HCT116 (cell line): ENCODE measurements at regions not wholly inside any gene's neighbourhood (a gene's known extent, or its start where the extent isn't known, plus 50 kb on each side); places are given as distances from the start of the nearest gene placed in this dataset.

Source experiments
- ATAC-seq: fragments of 200-7000 bp; cut with Tn5 transposase; 2 replicates; pipeline ENCODE4 v1.9.1; 2020; ENCODE audit warnings: mild to moderate bottlenecking, moderate library complexity
- BruUV-seq: library from RNA; stranded (reverse); fragments of 400-500 nt; replicated peaks from 2 replicates; lab custom pipeline; 2021; lab: Mats Ljungman, UMichigan
- CTCF ChIA-PET: fragments of 300-600 bp; sonication (Branson Sonifier 250); formaldehyde crosslinking; loops from one replicate; lab custom pipeline; 2021; ENCODE audit warnings: antibody characterized with exemption; lab: Charles Lee
- POLR2A ChIA-PET: fragments of 300-600, 350-600 bp; sonication (Branson Sonifier 250); formaldehyde crosslinking; loops from one replicate; lab custom pipeline; 2021; ENCODE audit warnings: antibody characterized with exemption; lab: Charles Lee
- RAD21 ChIA-PET, 2 experiments: fragments of 300-600 bp; sonication (Branson Sonifier 250); formaldehyde crosslinking; loops; one replicate each; lab custom pipeline; 2023; ENCODE audit warnings: low total read pairs in 2 of 2; ENCODE audit not compliant: uncharacterized antibody in 2 of 2, unreplicated experiment in 2 of 2, low non-redundant PET in 1 of 2; lab: Charles Lee
- DNase-seq: peaks from one replicate; pipeline ENCODE4 v3.0.0-alpha.2; 2010; ENCODE audit warnings: low read depth, low spot score
- H2AFZ ChIP-seq: fragments of 200-600 bp; shearing (Covaris generic), sonication (generic); 2 replicates; pipeline ENCODE4 v1.6.1; 2017; ENCODE audit warnings: low read depth, mixed run types, mixed read lengths, antibody characterized with exemption, low read length; ENCODE audit not compliant: poor library complexity, severe bottlenecking
- H3K27ac ChIP-seq: 2 replicates; pipeline ENCODE4 v1.5.1; 2012; ENCODE audit warnings: low read depth, low read length
- H3K27me3 ChIP-seq: fragments of 200-600 bp; sonication (generic); 2 replicates; pipeline ENCODE4 v1.6.1; 2016; ENCODE audit warnings: mixed run types, low read length, mixed read lengths; ENCODE audit not compliant: insufficient read depth
- H3K36me3 ChIP-seq, 2 experiments: fragments of 200-500 bp in 1 of 2; fragments of 200-600 bp in 1 of 2; sonication (Bioruptor generic) in 1 of 2; sonication (generic) in 1 of 2; 2 replicates each; pipeline versions ENCODE4 v1.5.1 to v1.6.1; 2014 to 2016; ENCODE audit warnings: low read length in 2 of 2, inconsistent platforms in 1 of 2, mixed read lengths in 1 of 2, mixed run types in 1 of 2; ENCODE audit not compliant: insufficient read depth in 2 of 2, control insufficient read depth in 1 of 2
- H3K4me1 ChIP-seq, 2 experiments: fragments of 200-600 bp in 1 of 2; sonication (generic) in 1 of 2; 2 replicates each; pipeline versions ENCODE4 v1.5.1 to v1.6.1; 2012 to 2017; ENCODE audit warnings: low read length in 2 of 2, inconsistent platforms in 1 of 2, mild to moderate bottlenecking in 1 of 2, mixed read lengths in 1 of 2, mixed run types in 1 of 2, moderate library complexity in 1 of 2; ENCODE audit not compliant: insufficient read depth in 2 of 2, control insufficient read depth in 1 of 2
- H3K4me2 ChIP-seq: fragments of 200-600 bp; sonication (generic); 2 replicates; pipeline ENCODE4 v1.6.1; 2017; ENCODE audit warnings: mixed run types, low read length, mixed read lengths
- H3K4me3 ChIP-seq, 2 experiments: fragments of 200-600 bp in 1 of 2; sonication (generic) in 1 of 2; replicated peaks in 1 of 2; 2 replicates each; pipeline ENCODE4 v1.5.1; 2011 to 2016; ENCODE audit warnings: low read length in 2 of 2, control low read depth in 1 of 2, low read depth in 1 of 2, mild to moderate bottlenecking in 1 of 2, mixed read lengths in 1 of 2, mixed run types in 1 of 2
- H3K79me2 ChIP-seq: fragments of 200-600 bp; sonication (generic); 2 replicates; pipeline ENCODE4 v1.6.1; 2017; ENCODE audit warnings: mild to moderate bottlenecking, mixed run types, low read length, moderate library complexity, mixed read lengths; ENCODE audit not compliant: insufficient read depth
- H3K9ac ChIP-seq: fragments of 200-600 bp; sonication (generic); 2 replicates; pipeline ENCODE4 v1.6.1; 2016; ENCODE audit warnings: low read length, mixed read lengths
- H3K9me2 ChIP-seq: fragments of 200-600 bp; sonication (generic), shearing (Covaris generic); 2 replicates; pipeline ENCODE4 v1.6.1; 2017; ENCODE audit warnings: mixed run types, mild to moderate bottlenecking, moderate library complexity; ENCODE audit not compliant: insufficient read depth
- H3K9me3 ChIP-seq, 2 experiments: fragments of 200-500 bp in 1 of 2; fragments of 200-600 bp in 1 of 2; sonication (Bioruptor generic) in 1 of 2; sonication (generic) in 1 of 2; 2 replicates each; pipeline ENCODE4 v1.6.1; 2014 to 2017; ENCODE audit warnings: low read length in 2 of 2, mixed read lengths in 2 of 2, inconsistent platforms in 1 of 2, low read depth in 1 of 2, mild to moderate bottlenecking in 1 of 2, mixed run types in 1 of 2, moderate library complexity in 1 of 2; ENCODE audit not compliant: control insufficient read depth in 1 of 2, insufficient read depth in 1 of 2
- H4K20me1 ChIP-seq: fragments of 200-600 bp; sonication (generic), shearing (Covaris generic); 2 replicates; pipeline ENCODE4 v1.6.1; 2017; ENCODE audit warnings: mixed run types, mild to moderate bottlenecking, moderate library complexity; ENCODE audit not compliant: insufficient read depth
- ATF3 ChIP-seq: IDR thresholded peaks from 2 replicates; pipeline ENCODE4 v1.6.1; 2012
- CBX3 ChIP-seq: IDR thresholded peaks from 2 replicates; pipeline ENCODE4 v1.6.1; 2012; ENCODE audit warnings: low read depth
- CEBPB ChIP-seq: IDR thresholded peaks from 2 replicates; pipeline ENCODE4 v1.6.1; 2012; ENCODE audit warnings: low read depth
- CTCF ChIP-seq, 3 experiments: fragments of 200-600 bp in 1 of 3; sonication (generic) in 1 of 3; IDR thresholded peaks in 2 of 3; conservative IDR thresholded peaks in 1 of 3; 2 replicates each; pipeline ENCODE4 v1.5.1; 2012 to 2017; ENCODE audit warnings: low read depth in 2 of 3, low read length in 2 of 3, antibody characterized with exemption in 1 of 3, borderline replicate concordance in 1 of 3, control low read depth in 1 of 3, mild to moderate bottlenecking in 1 of 3, mixed read lengths in 1 of 3, mixed run types in 1 of 3, moderate library complexity in 1 of 3; ENCODE audit not compliant: insufficient read depth in 1 of 3
- EGR1 ChIP-seq: IDR thresholded peaks from 2 replicates; pipeline ENCODE4 v1.6.1; 2012; ENCODE audit warnings: low read depth
- EZH2 ChIP-seq: fragments of 200-600 bp; sonication (generic); IDR thresholded peaks from 2 replicates; pipeline ENCODE4 v1.6.1; 2017; ENCODE audit warnings: antibody characterized with exemption, mixed run types
- FOSL1 ChIP-seq: IDR thresholded peaks from 2 replicates; pipeline ENCODE4 v1.6.1; 2012; ENCODE audit warnings: low read depth
- JUND ChIP-seq: IDR thresholded peaks from 2 replicates; pipeline ENCODE4 v1.6.1; 2012
- RAD21 ChIP-seq: IDR thresholded peaks from 2 replicates; pipeline ENCODE4 v1.6.1; 2012; ENCODE audit warnings: low read depth, mild to moderate bottlenecking
- REST ChIP-seq: IDR thresholded peaks from 2 replicates; pipeline ENCODE4 v1.6.1; 2012; ENCODE audit warnings: low read depth
- SIN3A ChIP-seq: IDR thresholded peaks from 2 replicates; pipeline ENCODE4 v1.6.1; 2012; ENCODE audit warnings: low read depth
- SP1 ChIP-seq: IDR thresholded peaks from 2 replicates; pipeline ENCODE4 v1.6.1; 2012; ENCODE audit warnings: low read depth
- TCF7L2 ChIP-seq: IDR thresholded peaks from 2 replicates; pipeline ENCODE4 v1.7.0; 2011; ENCODE audit warnings: borderline replicate concordance, inconsistent platforms; ENCODE audit not compliant: insufficient read depth, insufficient read length; ENCODE audit errors: extremely low read depth
- YY1 ChIP-seq: IDR thresholded peaks from 2 replicates; pipeline ENCODE4 v1.6.1; 2011; ENCODE audit warnings: low read length, low read depth, moderate library complexity, mild to moderate bottlenecking; ENCODE audit not compliant: insufficient replicate concordance; ENCODE audit errors: extremely low read depth
- ZFX ChIP-seq: fragments of 450-650 bp; IDR thresholded peaks from 2 replicates; pipeline ENCODE4 v1.6.1; 2017
- ZNF274 ChIP-seq: fragments of 200-500 bp; sonication (Bioruptor generic); IDR thresholded peaks from 2 replicates; pipeline ENCODE4 v1.6.1; 2014; ENCODE audit warnings: mild to moderate bottlenecking, low read depth, low read length, inconsistent platforms
- intact Hi-C: fragments of 100-400 bp; cut with micrococcal nuclease; formaldehyde crosslinking; loops from 2 replicates; pipeline ENCODE4 v1.10.0; 2022

GRCh38 chr21:24011087-24011486 is 1596.2 kb downstream of the MRPL39 start:
- no peaks in the 10 kb centered on the region for H3K27me3 ChIP-seq
- intact Hi-C loops, result no loop called here
- H3K36me3 ChIP-seq, result no peaks in the 10 kb centered on the region
- no peak overlapping the region for H2AFZ ChIP-seq
- ATAC-seq (no peak), DNase-seq (no peak)
- no peaks in the 10 kb centered on the region for H3K9me2 ChIP-seq
- H3K9ac ChIP-seq, result no peak overlapping the region
- H3K4me2 ChIP-seq, result no peak overlapping the region
- no peaks in the 10 kb centered on the region for H3K79me2 ChIP-seq
- no peaks in the 10 kb centered on the region for H3K4me1 ChIP-seq
- no peaks in the 10 kb centered on the region for H4K20me1 ChIP-seq
- H3K4me3 ChIP-seq, result no peak overlapping the region
- TF ChIP-seq ZNF274 (no peak), CEBPB (no peak), ATF3 (no peak)
- ChIA-PET RAD21 (no interaction called here), CTCF (no interaction called here), POLR2A (no interaction called here)
- H3K27ac ChIP-seq, result no peak overlapping the region
- no TSS peak for BruUV-seq
- H3K9me3 ChIP-seq, result peaks cover 7 to 13% of the 10 kb centered on the region in 2 experiments; a peak in 2 of 4 replicates

GRCh38 chr21:24007592-24007991 is 1599.7 kb downstream of the MRPL39 start:
- no TSS peak for BruUV-seq
- POLR2A ChIA-PET, result no interaction called here
- TF ChIP-seq CBX3 (no peak), RAD21 (no peak), ZNF274 (no peak), EZH2 (no peak), YY1 (no peak), ZFX (no peak), CEBPB (no peak), JUND (no peak), CTCF (IDR thresholded peaks at IDR 0.05 in 2 of 3, conservative IDR thresholded peaks at IDR 0.05 in 1 of 3; ENCODE audit: borderline replicate concordance in 1 of 3, insufficient read depth in 1 of 3, low read depth in 2 of 3, low read length in 2 of 3) (no peak), SP1 (no peak), SIN3A (no peak), ATF3 (no peak), FOSL1 (no peak), TCF7L2 (no peak), EGR1 (no peak), REST (no peak)

More at GRCh38 chr21:24007592-24007991, 1599.7 kb downstream of the MRPL39 start:
- Histone ChIP-seq H3K4me1 (no peaks in the 10 kb centered on the region), H3K79me2 (no peaks in the 10 kb centered on the region), H3K27ac (no peak overlapping the region), H3K9me3 (peaks cover 3 to 9% of the 10 kb centered on the region in 2 experiments; a peak in 2 of 4 replicates), H2AFZ (no peak overlapping the region), H4K20me1 (no peaks in the 10 kb centered on the region), H3K9ac (no peak overlapping the region), H3K27me3 (no peaks in the 10 kb centered on the region), H3K4me3 (no peak overlapping the region), H3K9me2 (no peaks in the 10 kb centered on the region), H3K4me2 (no peak overlapping the region), H3K36me3 (no peaks in the 10 kb centered on the region)
- CTCF ChIA-PET, result no interaction called here
- no peak for ATAC-seq
- intact Hi-C loops, result no loop called here
- RAD21 ChIA-PET, result no interaction called here
- DNase-seq, result no peak
